Liver (tissue), 8 donors: ENCODE measurements at regions not wholly inside any gene's neighbourhood (a gene's known extent, or its start where the extent isn't known, plus 50 kb on each side); places are given as distances from the start of the nearest gene placed in this dataset.

Experiments
- DNase-seq: peaks from one replicate; pipeline ENCODE4 v3.0.0-alpha.2; 2017; ENCODE audit warnings: low spot score
- H3K27ac ChIP-seq, 2 donors: one replicate each; pipeline ENCODE4 v1.7.0; 2013; ENCODE audit warnings: inconsistent platforms in 2 of 2, low read length in 2 of 2, control low read depth in 1 of 2, low read depth in 1 of 2, mild to moderate bottlenecking in 1 of 2
- H3K27me3 ChIP-seq, 4 donors: one replicate each; pipeline versions ENCODE4 v1.6.1 to v1.7.0; 2013; ENCODE audit warnings: low read length in 3 of 4, inconsistent platforms in 1 of 4, mild to moderate bottlenecking in 1 of 4, moderate library complexity in 1 of 4; ENCODE audit not compliant: control insufficient read depth in 4 of 4, insufficient read depth in 4 of 4
- H3K36me3 ChIP-seq, 4 donors: one replicate each; pipeline versions ENCODE4 v1.6.1 to v1.7.0; 2013; ENCODE audit warnings: low read length in 3 of 4, mild to moderate bottlenecking in 3 of 4, low read depth in 1 of 4, moderate library complexity in 1 of 4; ENCODE audit not compliant: control insufficient read depth in 4 of 4, insufficient read depth in 3 of 4
- H3K4me1 ChIP-seq, 4 donors: one replicate each; pipeline versions ENCODE4 v1.6.1 to v1.7.0; 2013; ENCODE audit warnings: low read length in 3 of 4, mild to moderate bottlenecking in 3 of 4, moderate library complexity in 1 of 4; ENCODE audit not compliant: control insufficient read depth in 4 of 4, insufficient read depth in 4 of 4
- H3K4me3 ChIP-seq, 3 donors: one replicate each; pipeline versions ENCODE4 v1.6.1 to v1.7.0; 2013; ENCODE audit warnings: low read length in 3 of 3, control low read depth in 1 of 3, low read depth in 1 of 3, mild to moderate bottlenecking in 1 of 3
- H3K9ac ChIP-seq, 2 donors: one replicate each; pipeline ENCODE4 v1.7.0; 2013; ENCODE audit warnings: low read length in 2 of 2, mild to moderate bottlenecking in 2 of 2, moderate library complexity in 2 of 2, control low read depth in 1 of 2, low read depth in 1 of 2
- H3K9me3 ChIP-seq, 4 donors: one replicate each; pipeline versions ENCODE4 v1.6.1 to v1.7.0; 2013; ENCODE audit warnings: low read length in 3 of 4; ENCODE audit not compliant: control insufficient read depth in 4 of 4
- ATF3 ChIP-seq: IDR thresholded peaks from 2 replicates; pipeline ENCODE4 v1.6.1; 2016; ENCODE audit warnings: antibody characterized with exemption
- CTCF ChIP-seq: fragments of 150-350 bp; IDR thresholded peaks from 2 replicates; pipeline ENCODE4 v1.5.1; 2017; ENCODE audit warnings: improper control_type of control experiment, low read depth, low read length; ENCODE audit not compliant: missing input control
- FOXA1 ChIP-seq: IDR thresholded peaks from 2 replicates; pipeline ENCODE4 v1.6.1; 2016; ENCODE audit warnings: antibody characterized with exemption
- HNF4A ChIP-seq, 2 donors: conservative IDR thresholded peaks; 2 replicates each; pipeline ENCODE4 v1.6.1; 2016; ENCODE audit warnings: antibody characterized with exemption in 2 of 2, mild to moderate bottlenecking in 2 of 2
- HNF4G ChIP-seq: IDR thresholded peaks from 2 replicates; pipeline ENCODE4 v1.6.1; 2016; ENCODE audit warnings: antibody characterized with exemption
- JUND ChIP-seq, 2 donors: IDR thresholded peaks; 2 replicates each; pipeline ENCODE4 v1.6.1; 2016; ENCODE audit warnings: antibody characterized with exemption in 2 of 2
- NR2F2 ChIP-seq: IDR thresholded peaks from 2 replicates; pipeline ENCODE4 v1.6.1; 2016; ENCODE audit warnings: antibody characterized with exemption
- RAD21 ChIP-seq, 2 donors: IDR thresholded peaks; 2 replicates each; pipeline ENCODE4 v1.6.1; 2016; ENCODE audit warnings: antibody characterized with exemption in 2 of 2, mild to moderate bottlenecking in 2 of 2
- RXRA ChIP-seq, 2 donors: IDR thresholded peaks; 2 replicates each; pipeline ENCODE4 v1.6.1; 2017 to 2018; ENCODE audit warnings: antibody characterized with exemption in 2 of 2, mild to moderate bottlenecking in 1 of 2
- SP1 ChIP-seq: IDR thresholded peaks from 2 replicates; pipeline ENCODE4 v1.6.1; 2018; ENCODE audit warnings: antibody characterized with exemption, mild to moderate bottlenecking
- TAF1 ChIP-seq: conservative IDR thresholded peaks from 2 replicates; pipeline ENCODE4 v1.6.1; 2016; ENCODE audit warnings: antibody characterized with exemption, mild to moderate bottlenecking
- YY1 ChIP-seq: IDR thresholded peaks from 2 replicates; pipeline ENCODE4 v1.6.1; 2016; ENCODE audit warnings: antibody characterized with exemption, mild to moderate bottlenecking
- ZBTB33 ChIP-seq: IDR thresholded peaks from 2 replicates; pipeline ENCODE4 v1.6.1; 2016; ENCODE audit warnings: antibody characterized with exemption
- WGBS: extraction: QIAGEN DNeasy Blood & Tissue Kit; methylation state at CpG from one replicate; pipeline ENCODE4 v1.1.7; 2013; 5-methylcytosine and 5-hydroxymethylcytosine counted together
- TF ChIP-seq, protein P1 (sequence below): IDR thresholded peaks from 2 replicates; pipeline ENCODE4 v1.6.1; 2016; ENCODE audit warnings: antibody characterized with exemption
- TF ChIP-seq, protein P2 (sequence below): IDR thresholded peaks from 2 replicates; pipeline ENCODE4 v1.6.1; 2016; ENCODE audit warnings: antibody characterized with exemption, mild to moderate bottlenecking
- donor health status: healthy.
- donor health status: healthy.
- donor health status: healthy.
- donor health status: healthy.
- donor health status: healthy.

DNA sequence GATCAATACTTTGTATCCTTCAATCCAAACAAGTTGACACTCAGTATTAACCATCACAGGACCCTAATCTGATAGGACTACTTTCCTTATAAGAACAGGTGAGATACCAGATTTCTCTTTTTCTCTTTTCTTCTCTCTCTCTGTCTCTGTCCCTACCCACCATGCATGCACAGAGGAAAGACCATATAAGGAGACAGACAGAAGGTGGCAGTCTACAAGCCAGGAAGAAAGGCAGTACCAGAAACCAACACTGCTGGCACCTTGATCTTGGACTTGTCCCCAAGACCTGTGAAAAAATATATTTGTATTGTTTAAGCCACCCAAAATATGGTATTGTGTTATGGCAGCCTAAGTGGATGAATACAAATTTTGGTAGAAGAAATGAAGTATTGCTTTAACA is 156.2 kb upstream of the KCNH7 start:
- Histone ChIP-seq H3K9ac (no peak overlapping the region), H3K27ac (no peak overlapping the region), H3K27me3 (no peaks in the 10 kb centered on the region), H3K4me1 (no peaks in the 10 kb centered on the region), H3K36me3 (no peaks in the 10 kb centered on the region), H3K9me3 (no peaks in the 10 kb centered on the region), H3K4me3 (no peak overlapping the region)
- TF ChIP-seq SP1 (no peak), CTCF (no peak), RAD21 (IDR thresholded peaks at IDR 0.05) (no peak), HNF4G (no peak), YY1 (no peak), NR2F2 (no peak), ZBTB33 (no peak), TAF1 (no peak), ATF3 (no peak), JUND (IDR thresholded peaks at IDR 0.05) (no peak), HNF4A (conservative IDR thresholded peaks at IDR 0.05) (no peak), RXRA (IDR thresholded peaks at IDR 0.05) (no peak)
- TF ChIP-seq, protein P1, sequence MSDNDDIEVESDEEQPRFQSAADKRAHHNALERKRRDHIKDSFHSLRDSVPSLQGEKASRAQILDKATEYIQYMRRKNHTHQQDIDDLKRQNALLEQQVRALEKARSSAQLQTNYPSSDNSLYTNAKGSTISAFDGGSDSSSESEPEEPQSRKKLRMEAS: no peak
- TF ChIP-seq, protein P2, sequence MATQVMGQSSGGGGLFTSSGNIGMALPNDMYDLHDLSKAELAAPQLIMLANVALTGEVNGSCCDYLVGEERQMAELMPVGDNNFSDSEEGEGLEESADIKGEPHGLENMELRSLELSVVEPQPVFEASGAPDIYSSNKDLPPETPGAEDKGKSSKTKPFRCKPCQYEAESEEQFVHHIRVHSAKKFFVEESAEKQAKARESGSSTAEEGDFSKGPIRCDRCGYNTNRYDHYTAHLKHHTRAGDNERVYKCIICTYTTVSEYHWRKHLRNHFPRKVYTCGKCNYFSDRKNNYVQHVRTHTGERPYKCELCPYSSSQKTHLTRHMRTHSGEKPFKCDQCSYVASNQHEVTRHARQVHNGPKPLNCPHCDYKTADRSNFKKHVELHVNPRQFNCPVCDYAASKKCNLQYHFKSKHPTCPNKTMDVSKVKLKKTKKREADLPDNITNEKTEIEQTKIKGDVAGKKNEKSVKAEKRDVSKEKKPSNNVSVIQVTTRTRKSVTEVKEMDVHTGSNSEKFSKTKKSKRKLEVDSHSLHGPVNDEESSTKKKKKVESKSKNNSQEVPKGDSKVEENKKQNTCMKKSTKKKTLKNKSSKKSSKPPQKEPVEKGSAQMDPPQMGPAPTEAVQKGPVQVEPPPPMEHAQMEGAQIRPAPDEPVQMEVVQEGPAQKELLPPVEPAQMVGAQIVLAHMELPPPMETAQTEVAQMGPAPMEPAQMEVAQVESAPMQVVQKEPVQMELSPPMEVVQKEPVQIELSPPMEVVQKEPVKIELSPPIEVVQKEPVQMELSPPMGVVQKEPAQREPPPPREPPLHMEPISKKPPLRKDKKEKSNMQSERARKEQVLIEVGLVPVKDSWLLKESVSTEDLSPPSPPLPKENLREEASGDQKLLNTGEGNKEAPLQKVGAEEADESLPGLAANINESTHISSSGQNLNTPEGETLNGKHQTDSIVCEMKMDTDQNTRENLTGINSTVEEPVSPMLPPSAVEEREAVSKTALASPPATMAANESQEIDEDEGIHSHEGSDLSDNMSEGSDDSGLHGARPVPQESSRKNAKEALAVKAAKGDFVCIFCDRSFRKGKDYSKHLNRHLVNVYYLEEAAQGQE: no peak
- DNase-seq: no peak

DNA sequence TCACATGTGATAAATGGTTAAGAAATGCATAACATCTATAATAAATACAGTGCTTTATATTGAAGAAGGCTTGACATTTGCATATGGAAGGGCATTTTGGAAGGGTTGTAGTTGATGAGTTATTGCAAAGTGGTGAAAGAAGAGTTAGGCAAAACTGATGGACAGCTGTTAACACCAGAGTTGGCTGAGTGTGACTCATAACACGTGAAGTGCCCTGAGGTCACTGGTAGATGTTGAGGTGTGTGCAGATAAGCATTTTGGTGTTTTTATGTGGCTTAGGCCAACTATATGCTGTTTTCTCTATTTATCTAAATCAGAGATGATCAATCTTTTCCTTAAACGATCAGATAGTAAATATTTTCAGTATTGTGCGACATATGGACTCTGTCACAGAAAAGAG is 154.3 kb upstream of the KCNH7 start:
- Histone ChIP-seq H3K36me3 (no peaks in the 10 kb centered on the region), H3K9me3 (no peaks in the 10 kb centered on the region), H3K4me1 (no peaks in the 10 kb centered on the region), H3K9ac (no peak overlapping the region), H3K27me3 (no peaks in the 10 kb centered on the region), H3K4me3 (no peak overlapping the region), H3K27ac (no peak overlapping the region)
- TF ChIP-seq HNF4G (no peak), FOXA1 (no peak), SP1 (no peak), YY1 (no peak)
- TF ChIP-seq, protein P1: no peak
- WGBS: 70% methylated on average over 3 of the region's 3 CpGs
- DNase-seq: no peak
